ENCODE measurements at regions not wholly inside any gene's neighbourhood (a gene's known extent, or its start where the extent isn't known, plus 50 kb on each side); places are given as distances from the start of the nearest gene placed in this dataset.
A peak's percentile ranks its signal among the peaks of the same experiment; 100 is the strongest.

GRCh38 chr7:67758551-67758950 lies 761.9 kb downstream of the TYW1 start:
- TF ChIP-seq, protein P1, sequence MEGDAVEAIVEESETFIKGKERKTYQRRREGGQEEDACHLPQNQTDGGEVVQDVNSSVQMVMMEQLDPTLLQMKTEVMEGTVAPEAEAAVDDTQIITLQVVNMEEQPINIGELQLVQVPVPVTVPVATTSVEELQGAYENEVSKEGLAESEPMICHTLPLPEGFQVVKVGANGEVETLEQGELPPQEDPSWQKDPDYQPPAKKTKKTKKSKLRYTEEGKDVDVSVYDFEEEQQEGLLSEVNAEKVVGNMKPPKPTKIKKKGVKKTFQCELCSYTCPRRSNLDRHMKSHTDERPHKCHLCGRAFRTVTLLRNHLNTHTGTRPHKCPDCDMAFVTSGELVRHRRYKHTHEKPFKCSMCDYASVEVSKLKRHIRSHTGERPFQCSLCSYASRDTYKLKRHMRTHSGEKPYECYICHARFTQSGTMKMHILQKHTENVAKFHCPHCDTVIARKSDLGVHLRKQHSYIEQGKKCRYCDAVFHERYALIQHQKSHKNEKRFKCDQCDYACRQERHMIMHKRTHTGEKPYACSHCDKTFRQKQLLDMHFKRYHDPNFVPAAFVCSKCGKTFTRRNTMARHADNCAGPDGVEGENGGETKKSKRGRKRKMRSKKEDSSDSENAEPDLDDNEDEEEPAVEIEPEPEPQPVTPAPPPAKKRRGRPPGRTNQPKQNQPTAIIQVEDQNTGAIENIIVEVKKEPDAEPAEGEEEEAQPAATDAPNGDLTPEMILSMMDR (conservative IDR thresholded peaks at IDR 0.05) = no peak
- H3K36me3 Mint-ChIP-seq (ENCODE audit: low read depth) = no peaks in the 10 kb centered on the region
- H3K27me3 Mint-ChIP-seq (ENCODE audit: low read depth) = no peaks in the 10 kb centered on the region
- H3K4me3 Mint-ChIP-seq = no peak overlapping the region
- no peak overlapping the region for H3K27ac Mint-ChIP-seq (ENCODE audit: unreplicated experiment)
- peaks cover 7% of the 10 kb centered on the region for H3K9me3 Mint-ChIP-seq
- H3K4me1 Mint-ChIP-seq = peaks cover 4% of the 10 kb centered on the region
- no peak for DNase-seq (ENCODE audit: low read depth, low spot score)

DNA sequence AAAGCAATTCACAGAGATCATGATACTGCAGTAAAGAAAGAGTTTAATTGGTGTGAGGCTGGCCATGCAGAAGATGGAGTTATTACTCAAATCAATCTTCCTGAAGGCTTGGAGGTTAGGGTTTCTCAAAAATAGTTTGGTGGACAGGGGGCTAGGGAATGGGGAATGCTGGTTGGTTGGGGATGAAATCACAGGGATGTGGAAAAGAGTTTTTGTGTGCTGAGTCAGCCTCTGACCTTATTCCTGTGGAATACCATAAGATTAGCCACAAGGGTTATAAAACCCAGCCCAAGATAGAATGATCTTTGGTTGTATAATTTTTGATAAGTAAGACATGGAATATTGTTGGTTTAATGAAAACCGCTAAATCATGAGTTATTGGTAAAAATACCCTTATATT lies 764.3 kb downstream of the TYW1 start:
- no peak for DNase-seq (ENCODE audit: low read depth, low spot score)
- Mint-ChIP-seq H3K36me3 (ENCODE audit: low read depth) (no peaks in the 10 kb centered on the region), H3K27ac (ENCODE audit: unreplicated experiment) (peak overlapping the region; percentile 52), H3K9me3 (peaks cover 7% of the 10 kb centered on the region), H3K4me1 (peaks cover 4% of the 10 kb centered on the region), H3K27me3 (ENCODE audit: low read depth) (no peaks in the 10 kb centered on the region), H3K4me3 (no peak overlapping the region)
- TF ChIP-seq, protein P1 (conservative IDR thresholded peaks at IDR 0.05) = no peak

GRCh38 chr7:67762516-67762915 lies 765.9 kb downstream of the TYW1 start:
- no peaks in the 10 kb centered on the region for H3K36me3 Mint-ChIP-seq (ENCODE audit: low read depth)
- TF ChIP-seq, protein P1 (conservative IDR thresholded peaks at IDR 0.05) = no peak
- peaks cover 7% of the 10 kb centered on the region for H3K9me3 Mint-ChIP-seq
- DNase-seq (ENCODE audit: low read depth, low spot score) = no peak
- H3K27ac Mint-ChIP-seq (ENCODE audit: unreplicated experiment) = no peak overlapping the region
- no peaks in the 10 kb centered on the region for H3K27me3 Mint-ChIP-seq (ENCODE audit: low read depth)
- H3K4me3 Mint-ChIP-seq = no peak overlapping the region
- peaks cover 4% of the 10 kb centered on the region for H3K4me1 Mint-ChIP-seq

DNA sequence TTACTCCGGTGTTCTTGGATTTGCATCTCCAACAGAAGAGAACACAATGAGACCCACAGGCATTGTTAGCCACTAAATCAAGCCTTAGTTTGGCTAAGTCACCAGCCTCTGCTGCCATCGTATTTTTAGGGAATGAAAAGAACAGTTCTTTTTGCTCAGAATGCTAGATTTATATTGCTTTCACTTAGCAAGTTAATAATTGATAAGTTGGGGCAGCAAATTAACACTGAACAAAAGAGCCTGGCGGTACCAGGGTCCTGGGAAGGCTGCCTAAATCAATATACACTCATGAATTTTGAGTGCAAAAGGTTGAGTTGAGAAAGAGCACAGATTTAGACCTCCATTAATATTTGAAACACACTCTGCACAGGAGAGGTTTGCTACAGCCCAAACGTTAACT lies 767.7 kb downstream of the TYW1 start:
- Mint-ChIP-seq H3K4me3 (no peak overlapping the region), H3K9me3 (peaks cover 7% of the 10 kb centered on the region), H3K27ac (ENCODE audit: unreplicated experiment) (no peak overlapping the region)

GRCh38 chr7:67765481-67766175 lies 769.0 kb downstream of the TYW1 start:
- peaks cover 3% of the 10 kb centered on the region for H3K9me3 Mint-ChIP-seq
- no peak overlapping the region for H3K27ac Mint-ChIP-seq (ENCODE audit: unreplicated experiment)
- TF ChIP-seq, protein P1 (conservative IDR thresholded peaks at IDR 0.05) = no peak
- H3K27me3 Mint-ChIP-seq (ENCODE audit: low read depth) = peaks cover 8% of the 10 kb centered on the region
- no peak for DNase-seq (ENCODE audit: low read depth, low spot score)
- no peak overlapping the region for H3K4me3 Mint-ChIP-seq
- no peaks in the 10 kb centered on the region for H3K36me3 Mint-ChIP-seq (ENCODE audit: low read depth)
- H3K4me1 Mint-ChIP-seq = no peaks in the 10 kb centered on the region

More for the DNA sequence above, 767.7 kb downstream of the TYW1 start:
- no peak for DNase-seq (ENCODE audit: low read depth, low spot score)
- H3K4me1 Mint-ChIP-seq = no peaks in the 10 kb centered on the region
- H3K27me3 Mint-ChIP-seq (ENCODE audit: low read depth) = peaks cover 2% of the 10 kb centered on the region
- H3K36me3 Mint-ChIP-seq (ENCODE audit: low read depth) = no peaks in the 10 kb centered on the region
- TF ChIP-seq, protein P1 (conservative IDR thresholded peaks at IDR 0.05) = no peak
